ENCODE measurements at regions not wholly inside any gene's neighbourhood (a gene's known extent, or its start where the extent isn't known, plus 50 kb on each side); places are given as distances from the start of the nearest gene placed in this dataset.

DNA sequence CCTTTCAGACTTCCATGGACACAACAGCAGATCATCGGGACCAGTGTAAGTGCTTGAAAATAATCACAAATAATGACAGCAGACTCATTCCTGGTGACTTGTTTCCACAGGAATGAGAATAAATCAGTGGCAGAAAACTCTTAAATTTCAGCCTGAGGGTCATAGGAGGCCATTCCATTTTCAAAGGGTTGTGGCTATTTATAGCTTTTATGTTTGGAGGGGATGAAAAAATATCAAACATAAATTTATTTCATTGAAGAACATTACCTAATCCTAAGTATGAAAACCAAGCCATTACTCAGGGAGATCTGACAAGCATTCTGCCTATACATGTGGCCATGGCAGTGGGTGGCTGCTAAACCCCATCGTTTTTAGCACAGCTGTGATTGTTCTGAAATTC lies 173.6 kb upstream of the CNR1 start:
- no peak for DNase-seq (ENCODE audit: low spot score)

DNA sequence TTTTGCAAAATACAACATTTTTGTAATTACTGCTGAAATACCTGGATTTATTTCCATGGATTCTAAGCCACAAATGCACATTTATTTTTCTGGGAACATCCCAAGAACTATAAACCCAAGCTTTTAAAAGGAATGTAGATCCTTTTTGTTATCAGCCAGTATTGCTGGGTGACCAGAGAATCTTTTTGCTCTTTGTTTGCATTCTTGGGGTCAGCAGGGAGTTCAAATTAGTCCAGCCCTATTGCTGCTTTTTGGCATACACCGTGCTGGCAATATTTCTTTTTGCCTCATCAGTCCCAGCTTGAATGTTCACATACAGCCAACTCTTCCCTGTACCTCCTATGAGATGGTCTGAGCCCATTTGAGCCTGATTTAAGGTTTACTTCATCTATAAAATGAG lies 155.2 kb upstream of the CNR1 start:
- DNase-seq (ENCODE audit: low spot score), result no peak

- no peak for DNase-seq (ENCODE audit: low spot score)
Measured at GRCh38 chr6:88311561-88311960, 145.4 kb upstream of the CNR1 start.

GRCh38 chr6:88304520-88304919 lies 138.4 kb upstream of the CNR1 start:
- no peak for DNase-seq (ENCODE audit: low spot score)

- DNase-seq (ENCODE audit: low spot score), result no peak
Measured at GRCh38 chr6:88302769-88303225, 136.7 kb upstream of the CNR1 start.

DNA sequence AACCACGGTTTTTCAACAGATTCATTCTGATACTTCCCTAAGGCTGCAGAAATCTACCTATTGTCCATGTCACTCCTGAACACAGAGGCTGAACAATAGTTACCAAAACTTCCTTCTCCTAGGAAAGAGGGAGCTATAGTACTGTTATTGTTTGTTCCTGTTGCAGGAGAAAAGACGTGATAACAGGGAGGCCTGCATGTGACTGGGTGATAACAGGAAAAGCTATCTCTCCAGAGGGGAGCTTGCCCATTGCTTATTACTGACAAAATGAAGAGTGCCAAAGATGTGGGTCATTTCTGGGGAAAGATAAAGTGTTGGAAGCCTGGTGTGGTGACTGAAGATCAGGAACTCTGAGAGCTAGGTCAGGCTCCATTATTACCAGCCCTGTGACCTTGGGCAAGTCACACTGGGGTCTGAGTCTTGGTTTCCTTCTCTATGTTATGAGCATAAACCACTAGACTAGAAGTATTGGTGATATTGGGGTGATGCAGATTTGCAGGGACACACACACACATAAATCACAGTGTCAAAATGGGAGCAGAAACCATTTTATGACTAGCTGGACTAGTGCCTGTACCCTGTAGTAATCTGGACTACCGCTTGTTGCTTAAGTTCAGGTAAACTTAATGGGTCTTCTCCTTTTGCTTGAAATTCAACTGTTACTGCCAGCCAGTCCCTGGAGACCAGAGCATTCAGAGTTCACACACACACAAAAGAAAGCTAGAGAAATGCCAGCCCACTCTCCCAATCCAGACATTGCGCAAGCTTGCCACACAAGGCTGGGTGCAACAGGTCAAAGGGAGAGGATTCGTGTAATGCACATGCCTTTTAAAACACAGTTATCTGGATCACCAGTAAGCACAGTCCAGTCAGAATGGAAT lies 136.0 kb upstream of the CNR1 start:
- DNase-seq (ENCODE audit: low spot score), result no peak

- no peak for DNase-seq (ENCODE audit: low spot score)
Measured at GRCh38 chr6:88301256-88301655, 135.1 kb upstream of the CNR1 start.

- DNase-seq (ENCODE audit: low spot score), result no peak
Measured at GRCh38 chr6:88298066-88298845, 132.1 kb upstream of the CNR1 start.

- no peak for DNase-seq (ENCODE audit: low spot score)
Measured at GRCh38 chr6:88296694-88297093, 130.5 kb upstream of the CNR1 start.

DNA sequence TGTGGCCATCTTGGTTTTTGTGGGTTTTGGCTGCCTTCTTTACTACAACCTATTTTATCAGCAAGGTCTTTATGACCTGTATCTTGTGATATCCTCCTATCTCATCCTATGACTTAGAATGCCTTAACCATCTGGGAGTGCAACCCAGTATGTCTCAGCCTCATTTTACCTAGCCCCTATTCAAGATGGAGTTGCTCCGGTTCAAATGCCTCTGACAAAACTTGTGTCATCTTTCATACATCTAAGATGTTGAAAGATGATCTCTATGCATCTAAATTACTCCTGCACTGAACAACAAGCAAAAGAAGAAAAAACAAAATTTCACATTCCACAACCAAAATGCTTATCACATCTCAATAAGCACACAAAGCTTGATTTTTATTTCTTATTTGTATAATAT lies 129.5 kb upstream of the CNR1 start:
- no peak for DNase-seq (ENCODE audit: low spot score)

- DNase-seq (ENCODE audit: low spot score), result no peak
Measured at GRCh38 chr6:88294702-88295101, 128.6 kb upstream of the CNR1 start.

DNA sequence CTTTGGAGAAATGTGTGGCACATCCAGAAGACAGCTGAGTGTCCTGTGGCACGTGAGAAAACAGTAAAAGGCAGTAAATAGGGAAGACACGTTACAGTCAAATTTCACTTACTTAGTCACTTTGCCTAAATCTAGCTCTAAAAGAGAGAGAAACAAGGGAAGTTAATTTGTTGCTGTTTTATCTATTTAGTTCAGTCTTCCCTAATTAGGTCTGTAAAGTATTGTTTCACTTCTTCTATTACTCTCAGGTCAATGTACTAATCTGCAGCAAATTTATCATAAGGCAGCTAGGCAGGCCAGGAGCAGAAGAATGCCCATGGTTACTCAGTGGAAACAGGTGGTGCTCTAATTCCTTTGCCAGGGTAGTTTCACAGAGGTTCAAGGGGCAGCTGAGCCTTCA lies 124.3 kb upstream of the CNR1 start:
- no peak for DNase-seq (ENCODE audit: low spot score)

GRCh38 chr6:88287696-88288095 lies 121.5 kb upstream of the CNR1 start:
- DNase-seq (ENCODE audit: low spot score), result no peak

GRCh38 chr6:88276331-88276730 lies 110.2 kb upstream of the CNR1 start:
- DNase-seq (ENCODE audit: low spot score), result no peak

DNA sequence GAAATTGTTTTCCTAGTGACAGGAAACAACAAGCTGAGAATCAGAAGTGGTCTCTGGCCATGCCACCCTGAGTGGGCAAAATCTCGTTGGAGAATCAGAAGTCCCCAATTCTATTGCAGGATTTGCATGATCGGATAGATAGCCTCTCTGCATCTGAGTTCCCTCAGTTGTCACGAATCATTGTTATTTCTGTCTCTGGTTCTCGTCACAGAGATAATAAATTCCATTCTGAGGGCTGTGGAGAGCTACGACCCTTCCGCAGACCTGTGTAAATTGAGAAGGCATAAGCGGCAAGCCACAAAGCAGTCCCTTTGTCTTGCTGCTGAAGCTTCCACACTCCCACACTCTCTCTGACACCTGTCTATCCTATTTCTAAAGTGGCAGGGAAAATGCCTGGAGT lies 102.4 kb upstream of the CNR1 start:
- DNase-seq (ENCODE audit: low spot score), result no peak

GRCh38 chr6:88266126-88266525 lies 100.0 kb upstream of the CNR1 start:
- DNase-seq (ENCODE audit: low spot score), result no peak

DNA sequence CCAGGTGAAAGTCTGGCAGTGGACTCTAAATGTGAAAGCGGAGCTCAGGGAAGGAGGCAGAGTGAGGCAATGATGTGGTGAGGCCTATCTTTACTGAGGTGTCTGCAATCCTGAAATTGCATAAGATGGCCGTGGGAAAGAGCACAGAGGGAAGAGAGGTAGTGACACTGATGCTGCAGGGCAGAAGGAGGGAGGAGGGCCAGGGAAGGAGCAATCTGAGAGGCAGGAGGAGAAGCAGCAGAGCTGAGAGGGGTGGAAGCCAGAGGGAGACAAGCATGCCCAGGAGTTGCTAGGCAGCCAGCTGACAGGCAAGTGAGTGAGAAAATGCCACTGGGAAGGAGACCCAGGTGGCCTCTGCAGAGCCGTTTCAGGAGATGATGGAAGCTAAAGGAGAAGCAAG lies 97.4 kb upstream of the CNR1 start:
- DNase-seq (ENCODE audit: low spot score), result no peak

GRCh38 chr6:88262332-88262731 lies 96.2 kb upstream of the CNR1 start:
- DNase-seq (ENCODE audit: low spot score), result no peak

DNA sequence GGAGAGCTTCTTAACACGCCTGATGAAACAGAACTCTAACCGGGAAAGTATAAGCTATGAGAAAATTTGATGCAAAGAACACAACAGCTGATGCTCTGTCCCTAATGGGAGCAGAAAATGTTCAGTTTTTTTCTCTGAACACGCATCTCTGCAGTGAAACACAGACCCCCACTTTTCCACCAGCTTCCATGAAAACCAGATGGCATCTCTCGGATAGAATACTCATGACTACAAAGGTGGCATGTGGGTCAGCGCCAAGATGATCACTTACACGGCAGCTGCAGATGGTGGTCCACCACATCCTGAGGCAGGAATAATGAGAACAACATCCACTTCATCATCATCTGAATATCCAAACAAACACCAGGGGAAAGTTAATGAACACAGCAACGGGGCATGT lies 85.2 kb upstream of the CNR1 start:
- no peak for DNase-seq (ENCODE audit: low spot score)

DNA sequence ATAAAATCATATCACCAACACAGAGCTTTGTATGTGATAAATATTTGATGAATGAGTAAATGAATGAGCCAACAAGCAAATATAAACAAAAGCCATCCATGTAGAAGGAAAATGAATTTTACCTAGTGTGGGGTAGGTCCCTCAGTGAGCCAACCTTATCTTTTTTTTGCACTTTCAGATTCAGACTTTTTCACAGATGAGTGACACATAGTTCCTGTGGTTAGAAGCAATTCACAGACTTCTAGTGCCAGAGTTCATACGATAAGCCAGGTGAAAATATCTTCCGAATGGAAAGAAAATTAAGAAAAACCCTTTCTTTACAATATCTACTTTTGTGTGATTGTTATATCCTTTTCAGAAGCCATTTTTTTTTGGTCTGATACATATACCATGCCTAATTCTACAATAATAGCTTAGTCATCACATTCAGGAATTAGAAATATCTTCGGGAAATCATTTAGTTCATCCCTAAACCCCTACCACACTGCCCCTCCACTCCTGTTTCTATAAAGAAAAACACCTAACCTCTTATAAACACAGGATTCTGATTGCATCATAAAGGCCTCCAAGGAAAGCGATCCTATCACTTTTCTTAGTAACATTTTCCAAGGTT lies 82.7 kb upstream of the CNR1 start:
- DNase-seq (ENCODE audit: low spot score), result no peak

DNA sequence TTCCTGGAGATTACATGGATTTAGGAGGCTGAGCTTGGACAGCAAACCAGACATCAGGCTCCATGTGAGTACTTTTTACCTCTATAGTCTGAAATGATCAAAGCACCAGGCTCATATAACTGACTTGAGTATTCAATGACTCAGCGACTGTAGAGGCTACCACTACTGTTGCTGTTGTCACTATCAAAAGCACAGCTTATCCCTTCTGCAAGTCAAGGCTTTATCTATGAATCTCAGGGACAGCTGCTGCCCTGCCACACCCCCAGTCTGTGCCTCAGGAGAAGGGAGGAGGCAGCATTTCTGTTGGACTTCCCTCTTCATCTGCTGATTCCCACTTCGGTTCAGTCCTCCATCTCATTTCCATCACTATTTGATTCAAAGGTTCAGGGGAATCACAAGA lies 80.5 kb upstream of the CNR1 start:
- DNase-seq (ENCODE audit: low spot score), result no peak

GRCh38 chr6:88244721-88245120 lies 78.6 kb upstream of the CNR1 start:
- DNase-seq (ENCODE audit: low spot score), result no peak

- DNase-seq (ENCODE audit: low spot score), result no peak
Measured at GRCh38 chr6:88238901-88239300, 72.8 kb upstream of the CNR1 start.

Measured in pons (tissue), 1 donor.